ENCODE measurements at regions not wholly inside any gene's neighbourhood (a gene's known extent, or its start where the extent isn't known, plus 50 kb on each side); places are given as distances from the start of the nearest gene placed in this dataset.

DNA sequence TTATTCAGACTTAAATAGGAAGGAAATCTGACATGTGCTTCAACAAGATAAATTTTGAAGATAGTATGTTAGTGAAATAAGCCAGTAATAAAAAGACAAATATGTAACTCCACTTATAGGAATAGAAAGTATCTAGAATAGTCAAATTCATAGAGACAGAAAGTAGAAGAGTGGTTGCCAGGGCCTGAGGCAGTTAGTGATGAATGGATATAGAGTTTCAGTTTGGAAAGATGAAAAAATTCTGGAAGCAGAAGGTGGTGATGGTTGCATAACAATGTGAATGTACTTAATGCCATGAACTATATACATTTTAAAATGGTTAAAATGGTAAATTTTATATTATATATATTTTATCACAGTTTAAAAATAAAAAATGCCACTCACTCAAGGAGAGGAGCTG lies 54.3 kb downstream of the HAND2 start:
- no peak for TF ChIP-seq CTCF (IDR thresholded peaks at IDR 0.05; ENCODE audit: insufficient read depth, low read length, poor library complexity, severe bottlenecking)
- no peaks in the 10 kb centered on the region for H3K27me3 ChIP-seq (replicated peaks; ENCODE audit: control insufficient read depth, insufficient read depth, low read length)
- DNase-seq (ENCODE audit: extremely low read depth, insufficient read length): no peak
- no peak overlapping the region for H3K4me3 ChIP-seq (replicated peaks; ENCODE audit: low read depth, low read length)
- H3K36me3 ChIP-seq (ENCODE audit: control insufficient read depth, insufficient read depth, low read length): no peaks in the 10 kb centered on the region

DNA sequence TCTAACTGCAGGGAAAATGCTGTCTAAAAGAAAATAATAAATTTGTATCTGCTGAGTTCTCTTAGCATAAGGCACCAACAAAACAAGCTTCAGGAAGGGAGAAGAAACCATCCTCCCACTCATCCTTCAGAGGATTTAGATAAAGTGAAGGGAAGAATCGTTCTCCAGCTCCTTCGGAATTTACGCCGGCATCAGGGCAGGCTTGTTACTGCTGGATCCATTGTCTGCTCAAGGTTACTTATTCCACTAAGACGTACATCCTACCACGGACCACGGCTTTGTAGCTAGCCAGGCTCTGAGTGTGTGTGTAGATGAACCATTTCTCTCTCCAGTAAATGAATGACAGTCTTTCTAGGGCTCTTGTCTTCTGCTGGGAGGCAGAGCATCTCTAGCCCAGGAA lies 60.4 kb downstream of the HAND2 start:
- DNase-seq (ENCODE audit: extremely low read depth, insufficient read length): no peak
- H3K4me3 ChIP-seq (replicated peaks; ENCODE audit: low read depth, low read length): no peak overlapping the region
- H3K27me3 ChIP-seq (replicated peaks; ENCODE audit: control insufficient read depth, insufficient read depth, low read length): no peaks in the 10 kb centered on the region
- no peaks in the 10 kb centered on the region for H3K36me3 ChIP-seq (ENCODE audit: control insufficient read depth, insufficient read depth, low read length)
- no peak for TF ChIP-seq CTCF (IDR thresholded peaks at IDR 0.05; ENCODE audit: insufficient read depth, low read length, poor library complexity, severe bottlenecking)

DNA sequence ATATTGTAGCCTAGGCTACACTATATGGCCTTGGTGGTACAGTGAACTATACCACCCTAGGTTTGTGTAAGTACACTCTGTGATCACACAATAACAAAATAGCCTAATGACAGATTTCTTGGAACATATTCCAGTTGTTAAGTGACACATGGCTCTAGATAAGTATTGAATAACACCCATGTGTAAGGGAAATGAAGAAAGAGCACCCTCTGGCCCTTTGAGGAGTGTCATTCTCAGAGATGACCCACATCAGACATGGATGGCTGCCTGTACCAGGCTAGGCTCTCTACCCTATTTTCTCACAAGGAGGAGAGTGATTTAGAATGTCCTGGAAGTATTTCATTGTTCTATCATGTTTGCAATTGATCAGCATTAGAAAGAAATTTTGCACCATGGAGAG lies 61.7 kb downstream of the HAND2 start:
- no peaks in the 10 kb centered on the region for H3K27me3 ChIP-seq (replicated peaks; ENCODE audit: control insufficient read depth, insufficient read depth, low read length)
- H3K4me3 ChIP-seq (replicated peaks; ENCODE audit: low read depth, low read length): no peak overlapping the region
- no peaks in the 10 kb centered on the region for H3K36me3 ChIP-seq (ENCODE audit: control insufficient read depth, insufficient read depth, low read length)
- no peak for DNase-seq (ENCODE audit: extremely low read depth, insufficient read length)
- no peak for TF ChIP-seq CTCF (IDR thresholded peaks at IDR 0.05; ENCODE audit: insufficient read depth, low read length, poor library complexity, severe bottlenecking)

DNA sequence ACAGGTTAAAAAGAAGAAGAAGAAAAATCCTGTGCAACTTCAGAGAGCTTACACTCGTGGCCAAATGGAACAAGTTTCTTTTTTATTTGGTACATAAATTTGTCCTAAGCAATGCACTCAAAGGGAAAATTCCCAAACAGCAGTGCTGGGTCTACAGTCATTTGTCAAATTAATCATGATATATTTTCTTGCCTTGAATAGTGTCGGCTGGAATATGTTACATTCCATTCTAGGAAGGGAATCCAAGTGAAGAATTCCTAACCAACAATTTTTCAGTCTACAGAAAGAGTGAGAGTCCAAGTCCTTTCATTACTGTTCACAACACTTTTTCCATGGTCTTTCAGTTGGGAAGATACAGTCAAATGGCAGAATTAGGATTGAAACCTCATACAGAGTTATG lies 63.9 kb downstream of the HAND2 start:
- DNase-seq (ENCODE audit: extremely low read depth, insufficient read length): no peak
- Histone ChIP-seq H3K27me3 (replicated peaks; ENCODE audit: control insufficient read depth, insufficient read depth, low read length) (no peaks in the 10 kb centered on the region), H3K36me3 (ENCODE audit: control insufficient read depth, insufficient read depth, low read length) (no peaks in the 10 kb centered on the region), H3K4me3 (replicated peaks; ENCODE audit: low read depth, low read length) (no peak overlapping the region)
- TF ChIP-seq CTCF (IDR thresholded peaks at IDR 0.05; ENCODE audit: insufficient read depth, low read length, poor library complexity, severe bottlenecking): no peak

- no peak overlapping the region for H3K4me3 ChIP-seq (replicated peaks; ENCODE audit: low read depth, low read length)
- no peak for DNase-seq (ENCODE audit: extremely low read depth, insufficient read length)
These were observed 65.5 kb downstream of the HAND2 start for GRCh38 chr4:173464481-173464880.

More at GRCh38 chr4:173464481-173464880, 65.5 kb downstream of the HAND2 start:
- H3K36me3 ChIP-seq (ENCODE audit: control insufficient read depth, insufficient read depth, low read length): no peaks in the 10 kb centered on the region
- H3K27me3 ChIP-seq (replicated peaks; ENCODE audit: control insufficient read depth, insufficient read depth, low read length): no peaks in the 10 kb centered on the region
- no peak for TF ChIP-seq CTCF (IDR thresholded peaks at IDR 0.05; ENCODE audit: insufficient read depth, low read length, poor library complexity, severe bottlenecking)
